MCF 10A (cell line): ENCODE measurements at regions not wholly inside any gene's neighbourhood (a gene's known extent, or its start where the extent isn't known, plus 50 kb on each side); places are given as distances from the start of the nearest gene placed in this dataset.
"Not testable (repeated sequence)": the region's sequence is repeated elsewhere in the genome, so short reads cannot be mapped to it uniquely, and the experiment has no call there.

Experiments used
- BruUV-seq: library from RNA; stranded (reverse); fragments of 400-500 nt; replicated peaks from 2 replicates; lab custom pipeline; 2021; lab: Mats Ljungman, UMichigan
- CTCF ChIA-PET: fragments of 300-600 bp; sonication (Branson Sonifier 250); formaldehyde crosslinking; extraction: SDS; loops from one replicate; lab custom pipeline; 2021; ENCODE audit warnings: antibody characterized with exemption, inconsistent platforms; lab: Yijun Ruan, JAX
- POLR2A ChIA-PET: fragments of 300-600, 350-650 bp; sonication (Branson Sonifier 250); formaldehyde crosslinking; extraction: SDS; loops from one replicate; lab custom pipeline; 2020; ENCODE audit warnings: antibody characterized with exemption, inconsistent platforms; lab: Yijun Ruan, JAX
- DNase-seq: peaks from one replicate; pipeline ENCODE4 v3.0.0-alpha.2; 2018; ENCODE audit not compliant: unreplicated experiment
- H3K27ac Mint-ChIP-seq: one replicate; pipeline ENCODE4 v1.8.0; 2022; ENCODE audit warnings: mild to moderate bottlenecking, low read depth, mixed read lengths; ENCODE audit not compliant: unreplicated experiment
- H3K27me3 Mint-ChIP-seq: one replicate; pipeline ENCODE4 v1.8.0; 2022; ENCODE audit warnings: mixed read lengths; ENCODE audit not compliant: insufficient read depth, unreplicated experiment
- H3K36me3 Mint-ChIP-seq: one replicate; pipeline ENCODE4 v1.8.0; 2022; ENCODE audit warnings: mild to moderate bottlenecking, moderate library complexity, mixed read lengths; ENCODE audit not compliant: insufficient read depth, unreplicated experiment
- H3K4me1 Mint-ChIP-seq: one replicate; pipeline ENCODE4 v1.8.0; 2022; ENCODE audit warnings: mixed read lengths; ENCODE audit not compliant: insufficient read depth, unreplicated experiment
- H3K4me3 Mint-ChIP-seq: one replicate; pipeline ENCODE4 v1.8.0; 2022; ENCODE audit warnings: mild to moderate bottlenecking, moderate library complexity, mixed read lengths; ENCODE audit not compliant: unreplicated experiment
- H3K9me3 Mint-ChIP-seq: one replicate; pipeline ENCODE4 v1.8.0; 2022; ENCODE audit warnings: mixed read lengths; ENCODE audit not compliant: unreplicated experiment
- intact Hi-C: fragments of 100-400 bp; cut with micrococcal nuclease; formaldehyde crosslinking; loops from 2 replicates; pipeline ENCODE4 v1.14.1; 2022
- TF ChIP-seq, protein P1 (sequence below): fragments of 200-600 bp; IDR thresholded peaks from one replicate; pipeline ENCODE4 v1.8.0; 2022; ENCODE audit warnings: antibody characterized with exemption, mild to moderate bottlenecking; ENCODE audit not compliant: unreplicated experiment

DNA sequence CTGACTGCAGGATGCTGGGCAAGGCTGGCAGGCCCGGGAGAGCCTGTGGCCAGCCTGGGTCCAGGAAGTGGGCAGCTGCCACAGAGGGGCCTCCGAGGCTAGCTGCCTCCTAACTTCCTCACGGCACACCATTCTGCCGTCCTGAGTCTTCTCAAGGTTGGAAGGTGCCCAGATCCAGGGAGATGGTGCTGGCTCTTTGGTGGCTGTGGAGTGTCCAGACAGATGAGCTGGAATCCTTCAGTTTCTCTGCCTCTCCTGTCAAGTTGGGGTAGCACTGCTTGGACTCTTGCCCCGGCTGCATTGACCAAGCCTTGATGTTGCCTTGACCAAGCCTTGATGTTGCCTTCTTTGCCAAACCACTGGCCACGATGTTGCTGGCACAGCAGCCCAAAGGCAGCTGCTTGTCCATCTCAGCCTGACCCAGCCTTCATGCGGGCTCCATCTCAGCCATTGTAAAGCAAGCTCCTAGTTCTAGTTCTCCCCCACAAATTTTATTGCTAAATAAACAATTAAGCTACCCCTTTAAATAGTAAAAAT is 75.1 kb upstream of the AFDN start:
- peaks cover 56% of the 10 kb centered on the region for H3K27me3 Mint-ChIP-seq
- ChIA-PET CTCF (no interaction called here), POLR2A (no interaction called here)
- BruUV-seq: no TSS peak
- no peaks in the 10 kb centered on the region for H3K36me3 Mint-ChIP-seq
- no peak for DNase-seq
- H3K9me3 Mint-ChIP-seq: no peaks in the 10 kb centered on the region
- no peaks in the 10 kb centered on the region for H3K4me1 Mint-ChIP-seq
- H3K27ac Mint-ChIP-seq: no peak overlapping the region
- intact Hi-C loops: no loop called here
- H3K4me3 Mint-ChIP-seq: no peak overlapping the region
- TF ChIP-seq, protein P1, sequence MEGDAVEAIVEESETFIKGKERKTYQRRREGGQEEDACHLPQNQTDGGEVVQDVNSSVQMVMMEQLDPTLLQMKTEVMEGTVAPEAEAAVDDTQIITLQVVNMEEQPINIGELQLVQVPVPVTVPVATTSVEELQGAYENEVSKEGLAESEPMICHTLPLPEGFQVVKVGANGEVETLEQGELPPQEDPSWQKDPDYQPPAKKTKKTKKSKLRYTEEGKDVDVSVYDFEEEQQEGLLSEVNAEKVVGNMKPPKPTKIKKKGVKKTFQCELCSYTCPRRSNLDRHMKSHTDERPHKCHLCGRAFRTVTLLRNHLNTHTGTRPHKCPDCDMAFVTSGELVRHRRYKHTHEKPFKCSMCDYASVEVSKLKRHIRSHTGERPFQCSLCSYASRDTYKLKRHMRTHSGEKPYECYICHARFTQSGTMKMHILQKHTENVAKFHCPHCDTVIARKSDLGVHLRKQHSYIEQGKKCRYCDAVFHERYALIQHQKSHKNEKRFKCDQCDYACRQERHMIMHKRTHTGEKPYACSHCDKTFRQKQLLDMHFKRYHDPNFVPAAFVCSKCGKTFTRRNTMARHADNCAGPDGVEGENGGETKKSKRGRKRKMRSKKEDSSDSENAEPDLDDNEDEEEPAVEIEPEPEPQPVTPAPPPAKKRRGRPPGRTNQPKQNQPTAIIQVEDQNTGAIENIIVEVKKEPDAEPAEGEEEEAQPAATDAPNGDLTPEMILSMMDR: no peak

DNA sequence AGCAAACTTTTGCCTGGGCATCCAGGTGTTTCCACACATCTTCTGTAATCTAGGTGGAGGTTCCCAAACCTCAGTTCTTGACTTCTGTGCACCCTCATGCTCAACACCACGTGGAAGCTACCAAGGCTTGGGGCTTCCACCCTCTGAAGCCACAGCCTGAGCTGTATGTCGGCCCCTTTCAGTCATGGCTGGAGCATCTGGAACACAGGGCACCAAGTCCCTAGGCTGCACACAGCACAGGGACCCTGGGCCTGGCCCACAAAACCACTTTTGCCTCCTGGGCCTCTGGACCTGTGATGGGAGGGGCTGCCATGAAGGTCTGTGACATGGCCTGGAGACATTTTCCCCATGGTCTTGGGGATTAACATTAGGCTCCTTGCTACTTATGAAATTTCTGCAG is 73.4 kb upstream of the AFDN start:
- H3K36me3 Mint-ChIP-seq, BruUV-seq, intact Hi-C loops, H3K4me3 Mint-ChIP-seq, H3K9me3 Mint-ChIP-seq, DNase-seq, H3K27ac Mint-ChIP-seq, H3K4me1 Mint-ChIP-seq, POLR2A ChIA-PET: not testable (repeated sequence)
- H3K27me3 Mint-ChIP-seq: peaks cover 56% of the 10 kb centered on the region
- CTCF ChIA-PET: interaction anchor here (1.1 kb wide), 1 partner anchor 24 kb away, joined by 6 read pairs; no protein-coding TSS in a partner anchor

DNA sequence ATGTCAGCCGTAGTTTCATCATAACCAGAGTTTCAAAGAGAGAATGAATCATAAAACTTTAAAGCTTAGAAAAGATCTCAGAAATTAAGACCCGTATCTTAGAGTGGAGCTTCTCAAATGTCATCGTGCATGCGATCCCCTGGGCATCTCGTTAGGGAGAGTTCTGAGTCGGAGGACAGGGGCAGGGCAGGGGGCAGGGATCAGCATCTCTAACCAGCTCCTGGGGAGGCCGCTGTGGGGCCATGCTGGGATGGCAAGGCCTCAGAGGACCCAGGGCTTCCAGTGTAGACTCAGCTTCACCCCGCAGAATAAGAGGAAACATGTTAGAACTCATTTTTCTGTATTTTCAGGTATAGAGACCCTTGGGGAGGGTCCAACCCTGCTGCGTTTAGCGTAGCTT is 72.0 kb upstream of the AFDN start:
- CTCF ChIA-PET: interaction anchor here (0.7 to 1.0 kb wide), 2 partner anchors 37 to 104 kb away, joined by 3 to 4 read pairs; no protein-coding TSS in a partner anchor
- no TSS peak for BruUV-seq
- no peaks in the 10 kb centered on the region for H3K4me1 Mint-ChIP-seq
- H3K27ac Mint-ChIP-seq: no peak overlapping the region
- H3K27me3 Mint-ChIP-seq: peaks cover 67% of the 10 kb centered on the region
- H3K36me3 Mint-ChIP-seq: no peaks in the 10 kb centered on the region
- no peak for DNase-seq
- H3K4me3 Mint-ChIP-seq: no peak overlapping the region
- intact Hi-C loops: no loop called here
- H3K9me3 Mint-ChIP-seq: no peaks in the 10 kb centered on the region
- POLR2A ChIA-PET: no interaction called here
- TF ChIP-seq, protein P1: no peak

DNA sequence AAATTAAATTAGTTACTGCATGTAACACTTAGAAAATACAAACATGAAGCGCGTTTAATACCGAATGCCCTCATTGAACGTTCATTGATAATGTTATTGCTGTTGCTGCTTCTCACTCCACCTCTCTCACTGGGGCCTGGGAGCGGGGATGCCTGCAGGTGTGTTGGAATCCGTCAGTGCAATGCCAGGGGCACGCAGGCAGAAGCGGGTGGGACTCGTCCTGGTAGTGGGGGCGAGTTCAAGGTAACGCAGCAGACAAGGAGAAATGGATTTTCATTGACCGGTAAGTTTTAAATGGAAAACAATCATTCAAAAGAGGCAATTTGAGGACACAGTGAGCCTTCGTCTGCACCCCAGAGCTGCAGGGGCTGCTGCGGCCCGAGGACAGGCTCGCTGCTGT is 71.2 kb upstream of the AFDN start:
- no peaks in the 10 kb centered on the region for H3K36me3 Mint-ChIP-seq
- H3K9me3 Mint-ChIP-seq: no peaks in the 10 kb centered on the region
- POLR2A ChIA-PET: no interaction called here
- H3K4me3 Mint-ChIP-seq: no peak overlapping the region
- peaks cover 71% of the 10 kb centered on the region for H3K27me3 Mint-ChIP-seq
- intact Hi-C loops: no loop called here
- TF ChIP-seq, protein P1: no peak
- no peaks in the 10 kb centered on the region for H3K4me1 Mint-ChIP-seq
- no TSS peak for BruUV-seq
- CTCF ChIA-PET: interaction anchor here (0.6 kb wide), 1 partner anchor 258 kb away, joined by 5 read pairs; no protein-coding TSS in a partner anchor
- H3K27ac Mint-ChIP-seq: no peak overlapping the region
- DNase-seq: no peak
